IMR-90 (cell line): ENCODE measurements at regions not wholly inside any gene's neighbourhood (a gene's known extent, or its start where the extent isn't known, plus 50 kb on each side); places are given as distances from the start of the nearest gene placed in this dataset.

Experiments
- CTCF ChIP-seq: conservative IDR thresholded peaks from 2 replicates; pipeline ENCODE4 v1.5.1; 2012; ENCODE audit warnings: mild to moderate bottlenecking, low read depth, low read length, improper control_type of control experiment
- ELK1 ChIP-seq: fragments of 150-350 bp; IDR thresholded peaks from 2 replicates; pipeline ENCODE4 v1.6.1; 2016; ENCODE audit warnings: low read depth, mild to moderate bottlenecking, low read length, moderate library complexity, borderline replicate concordance
- MAZ ChIP-seq: IDR thresholded peaks from 2 replicates; pipeline ENCODE4 v1.6.1; 2012; ENCODE audit warnings: low read depth, mild to moderate bottlenecking, low read length, improper control_type of control experiment, moderate library complexity, borderline replicate concordance
- MXI1 ChIP-seq: IDR thresholded peaks from 2 replicates; pipeline ENCODE4 v1.6.1; 2012; ENCODE audit warnings: low read depth, mild to moderate bottlenecking, low read length, moderate library complexity, borderline replicate concordance
- POLR2A ChIP-seq: IDR thresholded peaks from 2 replicates; pipeline ENCODE4 v1.6.1; 2012; ENCODE audit warnings: mild to moderate bottlenecking, low read depth, low read length
- RAD21 ChIP-seq: IDR thresholded peaks from 2 replicates; pipeline ENCODE4 v1.6.1; 2012; ENCODE audit warnings: low read length, improper control_type of control experiment
- RFX5 ChIP-seq: IDR thresholded peaks from 2 replicates; pipeline ENCODE4 v1.8.0; 2012; ENCODE audit warnings: low read depth, mild to moderate bottlenecking, low read length, moderate library complexity
- USF2 ChIP-seq: fragments of 150-350 bp; IDR thresholded peaks from 2 replicates; pipeline ENCODE4 v1.6.1; 2017; ENCODE audit warnings: mild to moderate bottlenecking, antibody characterized with exemption, low read length, low read depth

DNA sequence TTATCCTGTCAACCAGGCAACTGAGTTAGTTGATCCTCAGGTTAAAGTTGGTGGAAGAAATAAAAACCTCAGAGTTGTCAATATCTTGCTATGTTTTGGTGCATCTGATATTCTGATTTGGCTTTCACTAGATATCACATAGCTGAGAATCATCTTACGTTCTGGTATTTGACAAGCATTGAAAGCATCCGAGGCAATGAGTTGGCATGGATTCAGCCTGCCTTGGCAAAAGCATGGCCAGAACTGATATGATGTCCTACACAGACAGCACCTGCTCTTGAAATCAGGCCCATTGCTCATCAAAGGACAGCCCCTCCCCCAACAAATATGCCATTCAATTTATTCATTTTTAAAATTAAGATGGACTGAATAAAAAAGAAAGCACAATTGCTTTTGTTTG is 320.7 kb upstream of the ATP2B1 start:
- no peak for TF ChIP-seq POLR2A
- no peak for TF ChIP-seq CTCF
- TF ChIP-seq MAZ: no peak
- no peak for TF ChIP-seq ELK1
- no peak for TF ChIP-seq USF2
- TF ChIP-seq RAD21: no peak
- no peak for TF ChIP-seq MXI1
- TF ChIP-seq RFX5: no peak
